ENCODE measurements at regions not wholly inside any gene's neighbourhood (a gene's known extent, or its start where the extent isn't known, plus 50 kb on each side); places are given as distances from the start of the nearest gene placed in this dataset.

- Histone ChIP-seq H3K9me3 (ENCODE audit: low read length) (no peaks in the 10 kb centered on the region), H3K4me1 (ENCODE audit: insufficient read depth, low read length, poor library complexity, severe bottlenecking) (no peaks in the 10 kb centered on the region), H3K4me2 (ENCODE audit: low read length) (no peak overlapping the region), H3K9me2 (ENCODE audit: insufficient read depth, low read length) (no peaks in the 10 kb centered on the region), H3K4me3 (ENCODE audit: low read depth, low read length, poor library complexity, severe bottlenecking) (no peak overlapping the region), H3K36me3 (ENCODE audit: insufficient read depth, low read length) (no peaks in the 10 kb centered on the region), H2AFZ (ENCODE audit: low read length) (no peak overlapping the region), H3K27ac (ENCODE audit: low read depth, low read length, poor library complexity, severe bottlenecking) (no peak overlapping the region), H3K79me2 (ENCODE audit: insufficient read depth, low read depth, low read length) (no peaks in the 10 kb centered on the region), H4K20me1 (ENCODE audit: insufficient read depth, low read length) (no peaks in the 10 kb centered on the region)
- intact Hi-C loops (cut with micrococcal nuclease; ENCODE audit: unreplicated experiment): no loop called here
- ChIA-PET CTCF (ENCODE audit: unreplicated experiment) (no interaction called here), POLR2A (interaction anchor here (0.9 kb wide), 1 partner anchor 12 kb away, joined by 3 read pairs; no protein-coding TSS in a partner anchor)
- no TSS peak for BruUV-seq (replicated peaks)
- no peak for TF ChIP-seq EZH2phosphoT487 (IDR thresholded peaks at IDR 0.05; ENCODE audit: borderline replicate concordance, low read depth, low read length)
- TF ChIP-seq, protein P1, sequence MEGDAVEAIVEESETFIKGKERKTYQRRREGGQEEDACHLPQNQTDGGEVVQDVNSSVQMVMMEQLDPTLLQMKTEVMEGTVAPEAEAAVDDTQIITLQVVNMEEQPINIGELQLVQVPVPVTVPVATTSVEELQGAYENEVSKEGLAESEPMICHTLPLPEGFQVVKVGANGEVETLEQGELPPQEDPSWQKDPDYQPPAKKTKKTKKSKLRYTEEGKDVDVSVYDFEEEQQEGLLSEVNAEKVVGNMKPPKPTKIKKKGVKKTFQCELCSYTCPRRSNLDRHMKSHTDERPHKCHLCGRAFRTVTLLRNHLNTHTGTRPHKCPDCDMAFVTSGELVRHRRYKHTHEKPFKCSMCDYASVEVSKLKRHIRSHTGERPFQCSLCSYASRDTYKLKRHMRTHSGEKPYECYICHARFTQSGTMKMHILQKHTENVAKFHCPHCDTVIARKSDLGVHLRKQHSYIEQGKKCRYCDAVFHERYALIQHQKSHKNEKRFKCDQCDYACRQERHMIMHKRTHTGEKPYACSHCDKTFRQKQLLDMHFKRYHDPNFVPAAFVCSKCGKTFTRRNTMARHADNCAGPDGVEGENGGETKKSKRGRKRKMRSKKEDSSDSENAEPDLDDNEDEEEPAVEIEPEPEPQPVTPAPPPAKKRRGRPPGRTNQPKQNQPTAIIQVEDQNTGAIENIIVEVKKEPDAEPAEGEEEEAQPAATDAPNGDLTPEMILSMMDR (conservative IDR thresholded peaks at IDR 0.05; ENCODE audit: low read length): no peak
- DNase-seq (ENCODE audit: low spot score): no peak
Observed at GRCh38 chr1:213685992-213686582, 301.7 kb upstream of the PROX1 start.

DNA sequence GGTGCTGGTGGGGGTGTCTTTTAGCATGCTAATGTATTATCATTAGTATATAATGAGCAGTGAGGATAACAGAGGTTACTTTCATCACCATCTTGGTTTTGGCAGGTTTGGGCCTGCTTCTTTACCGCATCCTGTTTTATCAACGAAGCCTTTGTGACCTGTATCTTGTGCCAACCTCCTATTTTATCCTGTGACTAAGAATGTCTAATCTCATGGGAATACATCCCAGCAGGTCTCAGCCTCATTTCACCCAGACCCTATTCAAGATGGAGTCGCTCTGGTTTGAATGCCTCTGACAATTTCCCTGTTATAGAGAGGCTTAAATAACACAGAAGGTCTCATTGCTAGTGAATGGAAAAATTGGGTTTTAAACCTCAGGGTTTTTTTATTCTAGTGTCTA, 300.8 kb upstream of the PROX1 start:
- Histone ChIP-seq H3K79me2 (ENCODE audit: insufficient read depth, low read depth, low read length) (no peaks in the 10 kb centered on the region), H2AFZ (ENCODE audit: low read length) (no peak overlapping the region), H3K9me3 (ENCODE audit: low read length) (no peaks in the 10 kb centered on the region), H3K9me2 (ENCODE audit: insufficient read depth, low read length) (no peaks in the 10 kb centered on the region), H3K4me3 (ENCODE audit: low read depth, low read length, poor library complexity, severe bottlenecking) (no peak overlapping the region), H3K27ac (ENCODE audit: low read depth, low read length, poor library complexity, severe bottlenecking) (no peak overlapping the region), H4K20me1 (ENCODE audit: insufficient read depth, low read length) (no peaks in the 10 kb centered on the region), H3K36me3 (ENCODE audit: insufficient read depth, low read length) (no peaks in the 10 kb centered on the region), H3K4me2 (ENCODE audit: low read length) (no peak overlapping the region), H3K4me1 (ENCODE audit: insufficient read depth, low read length, poor library complexity, severe bottlenecking) (no peaks in the 10 kb centered on the region)
- BruUV-seq (replicated peaks): no TSS peak
- TF ChIP-seq, protein P1 (conservative IDR thresholded peaks at IDR 0.05; ENCODE audit: low read length): no peak
- TF ChIP-seq EZH2phosphoT487 (IDR thresholded peaks at IDR 0.05; ENCODE audit: borderline replicate concordance, low read depth, low read length): no peak
- ChIA-PET POLR2A (no interaction called here), CTCF (ENCODE audit: unreplicated experiment) (no interaction called here)
- intact Hi-C loops (cut with micrococcal nuclease; ENCODE audit: unreplicated experiment): no loop called here
- no peak for DNase-seq (ENCODE audit: low spot score)

DNA sequence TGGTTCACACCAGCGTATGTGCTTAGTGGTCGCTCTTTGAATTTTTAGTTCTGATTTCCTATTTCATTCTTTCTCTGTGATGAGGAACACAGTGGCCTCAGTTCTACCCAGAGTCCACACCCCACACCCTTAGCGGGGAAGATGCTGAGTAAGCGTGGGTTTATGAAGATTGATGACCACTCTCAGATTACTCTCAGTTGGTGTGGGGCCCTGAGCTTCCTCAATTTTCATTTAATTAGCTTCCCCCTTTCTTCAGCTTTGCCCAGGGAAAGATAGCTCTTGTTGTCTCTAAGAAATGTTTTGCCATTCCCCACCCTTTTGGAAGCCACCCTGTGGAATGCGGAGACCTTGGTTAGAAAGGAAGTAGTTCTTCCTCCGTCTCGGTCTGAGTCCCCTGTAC, 299.9 kb upstream of the PROX1 start:
- no peaks in the 10 kb centered on the region for H3K4me1 ChIP-seq (ENCODE audit: insufficient read depth, low read length, poor library complexity, severe bottlenecking)
- no TSS peak for BruUV-seq (replicated peaks)
- H3K4me3 ChIP-seq (ENCODE audit: low read depth, low read length, poor library complexity, severe bottlenecking): no peak overlapping the region
- no peaks in the 10 kb centered on the region for H3K36me3 ChIP-seq (ENCODE audit: insufficient read depth, low read length)
- H2AFZ ChIP-seq (ENCODE audit: low read length): no peak overlapping the region
- POLR2A ChIA-PET: no interaction called here
- H3K79me2 ChIP-seq (ENCODE audit: insufficient read depth, low read depth, low read length): no peaks in the 10 kb centered on the region
- no peak overlapping the region for H3K4me2 ChIP-seq (ENCODE audit: low read length)
- no peak overlapping the region for H3K27ac ChIP-seq (ENCODE audit: low read depth, low read length, poor library complexity, severe bottlenecking)
- DNase-seq (ENCODE audit: low spot score): no peak
- no peaks in the 10 kb centered on the region for H3K9me2 ChIP-seq (ENCODE audit: insufficient read depth, low read length)
- intact Hi-C loops (cut with micrococcal nuclease; ENCODE audit: unreplicated experiment): no loop called here
- CTCF ChIA-PET (ENCODE audit: unreplicated experiment): no interaction called here
- H3K9me3 ChIP-seq (ENCODE audit: low read length): no peaks in the 10 kb centered on the region
- no peaks in the 10 kb centered on the region for H4K20me1 ChIP-seq (ENCODE audit: insufficient read depth, low read length)
- TF ChIP-seq EZH2phosphoT487 (IDR thresholded peaks at IDR 0.05; ENCODE audit: borderline replicate concordance, low read depth, low read length): no peak
- TF ChIP-seq, protein P1 (conservative IDR thresholded peaks at IDR 0.05; ENCODE audit: low read length): no peak
